ENCODE measurements at regions not wholly inside any gene's neighbourhood (a gene's known extent, or its start where the extent isn't known, plus 50 kb on each side); places are given as distances from the start of the nearest gene placed in this dataset.

DNA sequence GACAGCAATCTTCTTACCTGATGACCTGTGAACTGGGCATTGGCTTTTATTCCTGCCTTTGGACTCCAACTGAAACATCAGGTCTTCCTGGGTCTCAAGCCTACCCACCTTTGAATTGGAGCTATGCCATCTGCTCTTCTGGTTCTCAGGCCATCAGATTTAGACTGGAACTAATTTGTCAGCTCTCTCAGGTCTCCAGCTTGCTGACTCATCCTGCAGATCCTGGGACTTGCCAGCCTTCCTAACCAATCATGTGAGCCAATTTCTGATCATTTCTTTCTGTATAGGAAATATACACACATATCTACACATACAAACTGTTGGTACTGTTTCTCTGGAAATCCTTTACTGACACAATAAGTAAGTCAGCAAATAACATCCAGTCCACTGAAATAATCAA lies 65.3 kb upstream of the TSPAN8 start:
- Histone ChIP-seq H3K9me3 (replicated peaks; ENCODE audit: control insufficient read depth, insufficient read depth, low read length) (no peaks in the 10 kb centered on the region), H3K4me2 (ENCODE audit: insufficient read depth, low read length) (no peak overlapping the region), H2AFZ (ENCODE audit: low read depth, low read length) (no peak overlapping the region), H3K4me1 (ENCODE audit: control insufficient read depth, extremely low read depth, insufficient read depth, low read length) (no peaks in the 10 kb centered on the region), H3K36me3 (ENCODE audit: control insufficient read depth in 2 of 2, extremely low read depth in 1 of 2, insufficient read depth in 2 of 2, low read length in 2 of 2) (no peaks in the 10 kb centered on the region), H3K4me3 (replicated peaks in 1 of 3; ENCODE audit: insufficient read depth in 1 of 3, low read depth in 1 of 3, low read length in 3 of 3) (no peak overlapping the region), H3K9ac (replicated peaks; ENCODE audit: extremely low read depth, insufficient read depth, low read length) (no peak overlapping the region), H3K9me1 (replicated peaks; ENCODE audit: control insufficient read depth, extremely low read depth, insufficient read depth, low read length) (no peaks in the 10 kb centered on the region), H4K20me1 (replicated peaks; ENCODE audit: control insufficient read depth, extremely low read depth, insufficient read depth, low read length) (no peaks in the 10 kb centered on the region), H3K79me2 (ENCODE audit: control insufficient read depth, insufficient read depth, low read length) (no peaks in the 10 kb centered on the region), H3K27ac (ENCODE audit: insufficient read depth, low read depth, low read length) (no peak overlapping the region), H3K27me3 (ENCODE audit: control insufficient read depth in 2 of 2, insufficient read depth in 2 of 2, low read length in 2 of 2) (peaks cover 0 to 6% of the 10 kb centered on the region in 2 experiments)
- no peak for DNase-seq (ENCODE audit: low read depth, low spot score)
- dilution Hi-C loops (cut with MboI; ENCODE audit: extremely low pct_ligation_motif_present, low sequenced_read_pairs) = no loop called here
- FAIRE-seq = peak; percentile 8
- TF ChIP-seq POLR2A (IDR thresholded peaks at IDR 0.05; ENCODE audit: low read depth, low read length) (no peak), POLR2AphosphoS5 (IDR thresholded peaks at IDR 0.05; ENCODE audit: insufficient read depth, low read depth, low read length) (no peak), GATA2 (IDR thresholded peaks at IDR 0.05; ENCODE audit: insufficient read depth, insufficient read length, low read depth, low read length) (no peak), JUN (IDR thresholded peaks at IDR 0.05; ENCODE audit: borderline replicate concordance, insufficient read depth, insufficient read length, low read depth) (no peak), FOS (IDR thresholded peaks at IDR 0.05; ENCODE audit: borderline replicate concordance, insufficient read depth, low read length) (no peak)
- TF ChIP-seq, protein P1, sequence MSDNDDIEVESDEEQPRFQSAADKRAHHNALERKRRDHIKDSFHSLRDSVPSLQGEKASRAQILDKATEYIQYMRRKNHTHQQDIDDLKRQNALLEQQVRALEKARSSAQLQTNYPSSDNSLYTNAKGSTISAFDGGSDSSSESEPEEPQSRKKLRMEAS (IDR thresholded peaks at IDR 0.05; ENCODE audit: insufficient read depth, insufficient read length) = no peak
- intact Hi-C loops (cut with micrococcal nuclease) = no loop called here
- no TSS peak for BruUV-seq (replicated peaks)
- POLR2A ChIA-PET = no interaction called here
- CTCF ChIA-PET = no interaction called here

DNA sequence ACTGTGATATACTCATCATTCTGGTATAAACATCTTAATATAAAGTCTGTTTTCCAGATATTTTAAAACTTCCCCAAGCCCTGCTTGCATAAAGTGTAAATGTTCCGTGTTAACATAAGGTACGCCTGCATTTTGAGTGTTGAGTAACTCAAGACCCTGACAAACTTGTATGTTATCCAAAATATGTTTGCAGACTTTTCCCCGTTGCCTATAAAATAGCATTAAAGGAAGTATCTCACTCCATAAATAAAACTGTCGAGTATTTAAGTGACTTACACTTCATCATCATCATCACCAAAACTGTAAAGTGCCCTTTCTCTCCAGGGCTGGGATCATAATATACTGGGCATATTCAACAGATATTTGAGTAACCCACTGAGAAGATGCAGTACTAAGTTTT lies 64.6 kb upstream of the TSPAN8 start:
- ChIA-PET CTCF (no interaction called here), POLR2A (no interaction called here)
- DNase-seq (ENCODE audit: low read depth, low spot score) (no peak), FAIRE-seq (no peak)
- Histone ChIP-seq H3K4me3 (replicated peaks in 1 of 3; ENCODE audit: insufficient read depth in 1 of 3, low read depth in 1 of 3, low read length in 3 of 3) (no peak overlapping the region), H3K79me2 (ENCODE audit: control insufficient read depth, insufficient read depth, low read length) (no peaks in the 10 kb centered on the region), H3K9ac (replicated peaks; ENCODE audit: extremely low read depth, insufficient read depth, low read length) (no peak overlapping the region), H3K27me3 (ENCODE audit: control insufficient read depth in 2 of 2, insufficient read depth in 2 of 2, low read length in 2 of 2) (peaks cover 0 to 6% of the 10 kb centered on the region in 2 experiments), H3K27ac (ENCODE audit: insufficient read depth, low read depth, low read length) (no peak overlapping the region), H3K4me2 (ENCODE audit: insufficient read depth, low read length) (no peak overlapping the region), H2AFZ (ENCODE audit: low read depth, low read length) (no peak overlapping the region), H3K9me1 (replicated peaks; ENCODE audit: control insufficient read depth, extremely low read depth, insufficient read depth, low read length) (no peaks in the 10 kb centered on the region), H3K4me1 (ENCODE audit: control insufficient read depth, extremely low read depth, insufficient read depth, low read length) (no peaks in the 10 kb centered on the region), H4K20me1 (replicated peaks; ENCODE audit: control insufficient read depth, extremely low read depth, insufficient read depth, low read length) (no peaks in the 10 kb centered on the region), H3K36me3 (ENCODE audit: control insufficient read depth in 2 of 2, extremely low read depth in 1 of 2, insufficient read depth in 2 of 2, low read length in 2 of 2) (no peaks in the 10 kb centered on the region), H3K9me3 (replicated peaks; ENCODE audit: control insufficient read depth, insufficient read depth, low read length) (no peaks in the 10 kb centered on the region)
- BruUV-seq (replicated peaks) = no TSS peak
- TF ChIP-seq FOS (IDR thresholded peaks at IDR 0.05; ENCODE audit: borderline replicate concordance, insufficient read depth, low read length) (no peak), MYC (IDR thresholded peaks at IDR 0.05; ENCODE audit: low read depth, low read length) (no peak), JUN (IDR thresholded peaks at IDR 0.05; ENCODE audit: borderline replicate concordance, insufficient read depth, insufficient read length, low read depth) (no peak), EZH2 (IDR thresholded peaks at IDR 0.05; ENCODE audit: borderline replicate concordance, low read depth, low read length, severe bottlenecking) (no peak), POLR2AphosphoS5 (IDR thresholded peaks at IDR 0.05; ENCODE audit: insufficient read depth, low read depth, low read length) (no peak), POLR2A (IDR thresholded peaks at IDR 0.05; ENCODE audit: low read depth, low read length) (no peak), GATA2 (IDR thresholded peaks at IDR 0.05; ENCODE audit: insufficient read depth, insufficient read length, low read depth, low read length) (no peak)
- TF ChIP-seq, protein P2, sequence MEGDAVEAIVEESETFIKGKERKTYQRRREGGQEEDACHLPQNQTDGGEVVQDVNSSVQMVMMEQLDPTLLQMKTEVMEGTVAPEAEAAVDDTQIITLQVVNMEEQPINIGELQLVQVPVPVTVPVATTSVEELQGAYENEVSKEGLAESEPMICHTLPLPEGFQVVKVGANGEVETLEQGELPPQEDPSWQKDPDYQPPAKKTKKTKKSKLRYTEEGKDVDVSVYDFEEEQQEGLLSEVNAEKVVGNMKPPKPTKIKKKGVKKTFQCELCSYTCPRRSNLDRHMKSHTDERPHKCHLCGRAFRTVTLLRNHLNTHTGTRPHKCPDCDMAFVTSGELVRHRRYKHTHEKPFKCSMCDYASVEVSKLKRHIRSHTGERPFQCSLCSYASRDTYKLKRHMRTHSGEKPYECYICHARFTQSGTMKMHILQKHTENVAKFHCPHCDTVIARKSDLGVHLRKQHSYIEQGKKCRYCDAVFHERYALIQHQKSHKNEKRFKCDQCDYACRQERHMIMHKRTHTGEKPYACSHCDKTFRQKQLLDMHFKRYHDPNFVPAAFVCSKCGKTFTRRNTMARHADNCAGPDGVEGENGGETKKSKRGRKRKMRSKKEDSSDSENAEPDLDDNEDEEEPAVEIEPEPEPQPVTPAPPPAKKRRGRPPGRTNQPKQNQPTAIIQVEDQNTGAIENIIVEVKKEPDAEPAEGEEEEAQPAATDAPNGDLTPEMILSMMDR (IDR thresholded peaks at IDR 0.05; ENCODE audit: extremely low read depth in 1 of 2, insufficient read depth in 1 of 2, low read depth in 1 of 2, low read length in 2 of 2) = no peak
- TF ChIP-seq, protein P1 (IDR thresholded peaks at IDR 0.05; ENCODE audit: insufficient read depth, insufficient read length) = no peak
- intact Hi-C loops (cut with micrococcal nuclease) (no loop called here), dilution Hi-C loops (cut with MboI; ENCODE audit: extremely low pct_ligation_motif_present, low sequenced_read_pairs) (no loop called here)
